HG03064 (cell line): ENCODE measurements at regions not wholly inside any gene's neighbourhood (a gene's known extent, or its start where the extent isn't known, plus 50 kb on each side); places are given as distances from the start of the nearest gene placed in this dataset.
"Not testable (repeated sequence)": the region's sequence is repeated elsewhere in the genome, so short reads cannot be mapped to it uniquely, and the experiment has no call there.

ENCODE experiments used
- ATAC-seq: cut with Tn5 transposase; IDR thresholded peaks from one replicate; pipeline ENCODE4 v1.9.1; 2021; ENCODE audit warnings: low read depth; ENCODE audit not compliant: unreplicated experiment

GRCh38 chr4:188430384-188430783, 291.1 kb downstream of the TRIML1 start:
- ATAC-seq, result no peak

DNA sequence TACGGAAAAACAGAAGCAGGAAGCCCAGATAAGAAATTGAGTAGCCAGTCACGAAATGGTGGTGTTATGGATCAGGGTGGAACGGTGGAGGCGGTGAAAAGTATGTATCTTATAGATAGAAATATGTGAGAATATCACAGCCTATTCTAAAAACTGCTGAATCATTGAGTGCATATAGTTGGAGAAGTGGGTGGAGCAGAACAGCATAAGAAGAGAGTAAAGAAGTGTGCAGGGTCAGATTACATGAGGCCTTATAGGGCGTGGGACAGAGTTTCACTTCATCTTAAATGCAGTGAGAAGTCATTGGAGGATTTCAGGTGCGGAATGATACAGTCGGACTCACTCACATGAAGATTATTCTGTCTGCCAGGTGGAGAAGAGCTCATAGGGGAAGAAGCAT, 293.1 kb downstream of the TRIML1 start:
- ATAC-seq, result no peak

GRCh38 chr4:188433741-188434315, 294.6 kb downstream of the TRIML1 start:
- no peak for ATAC-seq

DNA sequence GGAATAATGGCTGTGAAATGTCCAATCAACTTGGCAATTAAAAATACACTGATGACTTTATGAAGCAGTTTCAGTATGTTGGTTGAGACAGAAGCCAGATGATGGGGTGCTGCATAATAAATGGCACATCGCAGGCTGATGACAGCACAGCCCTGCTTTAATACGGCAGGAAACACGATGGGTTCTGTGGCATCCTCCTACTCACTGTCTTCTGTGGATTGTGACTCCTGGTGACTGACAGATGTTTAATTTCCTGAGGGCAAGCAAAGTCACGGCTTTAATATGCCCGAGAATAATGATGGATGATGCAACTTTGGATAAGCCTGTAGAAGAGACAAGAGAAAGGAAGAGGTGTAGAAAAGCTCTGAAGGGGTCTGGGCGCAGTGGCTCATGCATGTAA, 295.4 kb downstream of the TRIML1 start:
- ATAC-seq, result no peak

DNA sequence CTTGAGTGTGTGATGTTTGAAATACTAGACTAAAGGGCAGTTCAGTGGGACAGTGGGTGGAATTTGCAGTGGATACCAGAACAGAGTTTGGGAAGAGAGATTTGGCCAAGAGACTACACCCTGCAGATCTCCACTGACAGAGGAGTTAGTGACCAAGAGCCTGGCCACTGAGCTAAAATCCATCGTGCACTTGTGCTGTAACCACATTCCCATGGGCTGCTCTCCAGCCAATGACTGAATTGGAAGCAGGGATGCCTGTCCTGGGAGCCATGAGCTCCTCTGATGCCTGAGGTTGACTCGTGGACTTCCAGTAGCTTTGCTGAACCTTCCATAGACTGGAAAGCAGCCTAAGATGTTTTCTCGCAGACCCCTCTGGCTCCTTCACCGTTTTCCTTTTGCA, 296.1 kb downstream of the TRIML1 start:
- ATAC-seq, result no peak

DNA sequence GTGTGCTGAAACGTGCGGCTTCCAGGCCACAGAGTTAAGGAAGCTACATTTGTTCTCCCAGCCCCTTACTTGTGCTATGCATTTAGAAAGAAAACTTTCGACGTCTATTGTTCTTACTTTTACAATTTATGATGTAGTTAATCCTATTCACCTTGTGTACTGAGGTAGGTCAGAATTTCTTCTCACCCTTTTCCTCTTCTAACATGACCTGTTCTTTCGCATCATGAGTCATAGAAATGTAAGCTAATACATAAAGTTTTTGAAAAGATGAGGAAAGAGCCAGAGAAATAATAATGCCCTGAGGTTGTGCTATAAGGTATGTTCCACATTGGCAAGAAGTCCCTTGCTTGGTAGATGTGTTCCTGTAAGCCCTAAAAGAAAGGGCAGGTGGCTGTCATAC, 298.3 kb downstream of the TRIML1 start:
- ATAC-seq, result no peak

GRCh38 chr4:188438391-188438824, 299.2 kb downstream of the TRIML1 start:
- not testable (repeated sequence) for ATAC-seq

- ATAC-seq, result no peak
Measured at GRCh38 chr4:188439641-188440311, 300.5 kb downstream of the TRIML1 start.

GRCh38 chr4:188444500-188444899, 305.3 kb downstream of the TRIML1 start:
- no peak for ATAC-seq

DNA sequence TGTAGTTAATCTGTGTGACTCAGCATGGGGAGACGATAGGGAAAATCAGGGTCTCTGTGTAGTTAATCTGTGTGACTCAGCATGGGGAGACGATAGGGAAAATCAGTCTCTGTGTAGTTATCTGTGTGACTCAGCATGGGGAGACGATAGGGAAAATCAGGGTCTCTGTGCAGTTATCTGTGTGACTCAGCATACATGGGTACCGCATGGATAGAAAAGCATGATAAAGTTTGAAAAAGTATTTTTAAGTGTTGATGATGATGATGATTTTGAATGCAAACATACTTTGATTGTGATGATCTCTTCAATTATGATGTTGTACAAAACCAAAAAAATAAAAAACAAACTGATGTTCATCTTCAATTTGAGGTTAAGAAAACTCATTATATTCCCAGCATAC, 309.8 kb downstream of the TRIML1 start:
- not testable (repeated sequence) for ATAC-seq

DNA sequence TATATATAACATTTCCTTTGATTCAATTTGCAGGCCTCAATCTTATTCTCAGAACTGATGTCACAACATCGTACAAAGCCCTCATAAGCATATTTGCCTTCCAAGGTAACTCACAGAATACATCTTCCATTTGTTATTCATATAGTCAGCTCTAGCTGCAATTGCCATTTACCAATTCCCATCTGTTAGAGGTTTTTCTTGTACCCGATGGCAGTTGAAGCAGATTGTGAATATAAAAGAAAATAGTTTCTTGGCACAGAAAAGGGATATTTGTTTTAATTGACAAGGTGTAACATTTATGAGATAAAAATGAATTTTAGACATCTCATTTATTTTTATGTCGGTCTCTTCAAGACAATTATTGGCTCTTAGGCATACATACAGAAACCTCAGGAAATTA, 311.3 kb downstream of the TRIML1 start:
- no peak for ATAC-seq

DNA sequence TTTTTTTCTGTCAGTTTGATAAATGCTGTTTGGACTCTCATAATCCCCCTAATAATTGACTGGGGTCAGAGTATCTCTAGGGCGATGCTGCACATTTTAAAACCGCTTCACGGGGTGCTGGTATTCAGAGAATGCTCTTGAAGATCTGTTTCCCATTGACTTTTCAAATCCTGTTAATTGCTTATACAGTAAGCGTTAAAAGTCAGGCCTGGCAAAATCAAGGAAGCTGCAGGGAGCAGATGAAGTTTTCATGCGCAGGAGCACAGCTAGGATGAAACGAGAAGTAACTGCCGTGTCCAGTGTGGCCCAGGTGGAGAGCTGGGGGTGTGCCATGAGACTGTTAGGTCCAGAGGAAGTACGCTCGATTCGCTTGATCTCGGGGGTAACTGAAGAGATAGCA, 312.9 kb downstream of the TRIML1 start:
- ATAC-seq, result no peak

- no peak for ATAC-seq
Measured at GRCh38 chr4:188454575-188454974, 315.3 kb downstream of the TRIML1 start.

DNA sequence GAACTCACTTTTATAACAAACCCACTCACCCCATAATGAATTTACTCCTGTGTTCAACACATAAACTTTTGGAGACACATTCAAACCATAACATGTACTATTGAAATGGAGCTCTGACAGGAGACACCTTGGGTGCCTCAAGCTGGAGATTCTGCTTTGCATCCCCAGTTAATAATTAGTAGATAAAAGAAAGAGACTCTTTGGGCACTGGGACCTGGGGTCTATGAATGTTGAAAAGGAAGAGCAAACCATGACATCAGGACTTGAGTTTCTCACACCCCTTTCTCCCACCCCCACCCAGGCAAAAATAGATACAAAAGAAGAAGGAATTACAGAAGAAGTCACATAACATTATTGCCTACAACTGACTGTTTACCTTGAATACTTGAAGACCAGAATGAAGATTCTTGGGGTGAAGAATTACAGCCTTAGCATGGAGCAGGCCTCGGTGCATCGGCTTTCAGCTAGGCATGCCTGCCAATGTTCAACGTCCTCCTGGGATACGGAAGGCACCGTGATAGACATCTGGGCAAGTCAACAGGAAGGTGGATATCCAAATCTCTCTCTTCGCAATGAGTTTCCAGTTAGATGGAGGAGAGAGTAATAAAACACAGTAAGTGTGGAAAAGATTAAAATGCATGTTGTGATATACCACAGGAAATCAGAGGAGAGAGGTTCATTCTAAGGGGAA, 316.0 kb downstream of the TRIML1 start:
- no peak for ATAC-seq

- ATAC-seq, result no peak
Measured at GRCh38 chr4:188459381-188459780, 320.1 kb downstream of the TRIML1 start.

DNA sequence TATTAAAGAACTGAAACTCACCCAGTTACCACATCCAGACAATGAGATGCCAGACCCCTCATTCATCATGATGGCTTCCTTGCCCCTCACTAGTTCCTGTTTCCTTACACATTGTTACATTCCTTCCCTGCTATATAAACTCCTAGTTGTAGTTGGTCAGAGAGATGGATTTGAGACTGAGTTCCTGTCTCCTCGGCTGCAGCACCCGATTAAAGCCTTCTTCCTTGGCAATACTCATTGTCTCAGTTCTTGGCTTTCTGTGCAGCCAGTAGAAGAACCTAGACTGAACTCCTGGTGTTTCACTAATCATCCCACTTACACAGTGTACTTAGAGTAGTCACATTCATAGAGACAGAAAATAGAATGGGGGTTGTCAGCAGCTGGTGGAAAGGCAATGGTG, 324.7 kb downstream of the TRIML1 start:
- no peak for ATAC-seq

DNA sequence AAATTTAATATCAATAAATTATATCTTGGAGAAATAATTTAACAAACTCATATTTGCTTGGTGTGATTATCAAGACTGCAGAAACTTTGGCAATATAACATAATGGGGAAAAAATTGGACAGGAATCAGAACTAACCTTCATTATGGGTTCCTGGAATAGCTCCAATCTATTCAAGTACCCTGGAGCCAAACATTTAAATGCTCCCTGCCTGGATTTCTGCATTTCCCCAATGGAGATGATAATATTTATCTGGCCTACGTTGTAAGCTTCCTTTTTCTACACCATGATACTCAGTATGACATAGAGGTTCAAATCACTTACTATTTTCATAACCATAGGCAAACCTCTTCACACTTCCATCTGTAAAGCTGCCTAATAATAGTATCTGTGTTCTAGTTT, 326.8 kb downstream of the TRIML1 start:
- ATAC-seq, result no peak

GRCh38 chr4:188484256-188484655, 345.0 kb downstream of the TRIML1 start:
- ATAC-seq, result no peak

DNA sequence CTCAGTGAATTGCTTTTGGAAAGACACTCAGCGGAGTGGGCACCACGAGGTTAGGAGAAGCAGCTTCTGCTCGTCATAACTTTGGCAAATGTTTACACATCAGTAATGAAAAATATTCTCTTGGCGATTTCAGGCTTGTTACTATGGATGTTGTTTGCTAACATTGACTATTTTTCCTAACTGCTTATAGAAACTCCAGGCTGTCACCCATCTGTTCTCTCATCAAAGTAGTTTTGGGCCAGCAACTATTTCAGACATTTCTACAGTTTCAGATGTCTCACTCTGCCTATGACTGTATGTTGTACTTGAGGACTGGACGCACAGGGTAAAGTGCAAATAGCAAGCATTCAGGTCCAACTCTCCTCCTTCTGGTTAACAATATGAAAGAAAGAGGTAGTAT, 346.7 kb downstream of the TRIML1 start:
- no peak for ATAC-seq

GRCh38 chr4:188492886-188493285, 353.6 kb downstream of the TRIML1 start:
- ATAC-seq, result no peak

- ATAC-seq, result no peak
Measured at GRCh38 chr4:188495169-188495568, 355.9 kb downstream of the TRIML1 start.

DNA sequence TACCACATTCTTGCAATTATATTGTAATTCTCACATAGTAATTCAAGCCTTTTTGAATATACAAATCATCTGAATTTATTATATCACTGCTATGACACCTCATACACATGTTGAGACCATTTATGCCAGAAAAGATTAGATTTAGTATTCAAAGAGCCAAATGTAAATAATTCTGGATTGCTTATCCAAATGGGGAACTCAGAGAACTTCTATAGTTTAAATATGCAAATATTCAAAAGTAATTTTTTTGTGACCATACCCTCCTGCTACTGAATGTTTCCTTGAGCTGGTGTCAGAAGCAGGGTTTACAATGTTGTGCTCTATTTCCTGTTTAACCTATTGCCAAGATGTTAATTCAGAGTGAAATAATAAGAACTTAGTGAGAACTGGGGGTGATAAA, 372.2 kb downstream of the TRIML1 start:
- ATAC-seq, result no peak
